Ovary (tissue), 3 donors: ENCODE measurements at regions not wholly inside any gene's neighbourhood (a gene's known extent, or its start where the extent isn't known, plus 50 kb on each side); places are given as distances from the start of the nearest gene placed in this dataset.

Experiments used
- CTCF ChIP-seq, 3 donors: fragments of 450-650 bp in 2 of 3; fragments of 200-600 bp in 1 of 3; IDR thresholded peaks; one replicate each; pipeline versions ENCODE4 v1.5.1 to v1.8.0; 2016 to 2022; ENCODE audit warnings: antibody characterized with exemption in 3 of 3, mild to moderate bottlenecking in 1 of 3
- EP300 ChIP-seq: sonication (generic); formaldehyde crosslinking; IDR thresholded peaks from one replicate; pipeline ENCODE4 v1.6.1; 2017; ENCODE audit warnings: antibody characterized with exemption
- donor health status: DM: no; HTN: no; CAD: no.

GRCh38 chr4:24743206-24743605, 52.2 kb upstream of the SOD3 start:
- TF ChIP-seq CTCF (IDR thresholded peaks at IDR 0.05) = no peak
- TF ChIP-seq EP300 = no peak
